GM12878 (cell line): ENCODE measurements at regions not wholly inside any gene's neighbourhood (a gene's known extent, or its start where the extent isn't known, plus 50 kb on each side); places are given as distances from the start of the nearest gene placed in this dataset.

ENCODE experiments used
- ATAC-seq: fragments of 200-7000 bp; cut with Tn5 transposase; 3 replicates; pipeline ENCODE4 v1.9.1; 2020; ENCODE audit warnings: mild to moderate bottlenecking, moderate library complexity
- BruUV-seq: library from RNA; stranded (reverse); fragments of 400-500 nt; replicated peaks from 2 replicates; lab custom pipeline; 2021; lab: Mats Ljungman, UMichigan
- CTCF ChIA-PET: fragments of 300-600 bp; sonication (Branson Sonifier 250); formaldehyde crosslinking; extraction: SDS; loops from one replicate; lab custom pipeline; 2021; ENCODE audit warnings: inconsistent platforms; lab: Yijun Ruan, JAX
- POLR2A ChIA-PET: fragments of 350-600 bp; formaldehyde crosslinking; extraction: SDS; loops from one replicate; lab custom pipeline; 2021; ENCODE audit warnings: inconsistent platforms; lab: Charles Lee
- RAD21 ChIA-PET: fragments of 300-600 bp; sonication (Branson Sonifier 250); formaldehyde crosslinking; loops from one replicate; lab custom pipeline; 2023; ENCODE audit warnings: antibody characterized with exemption; ENCODE audit not compliant: unreplicated experiment; lab: Charles Lee
- SMC1A ChIA-PET: fragments of 300-600 bp; sonication (Branson Sonifier 250); formaldehyde crosslinking; loops from one replicate; lab custom pipeline; 2023; ENCODE audit not compliant: unreplicated experiment, uncharacterized antibody; lab: Charles Lee
- DNase-seq: peaks from one replicate; pipeline ENCODE4 v3.0.0-alpha.2; 2011; ENCODE audit warnings: low read depth, low spot score
- FAIRE-seq: peaks from 3 replicates; lab custom pipeline; 2011; peaks lifted over from hg19 to GRCh38; lab: Jason Lieb, UNC
- H2AFZ ChIP-seq: 2 replicates; pipeline ENCODE4 v1.6.0; 2011; ENCODE audit warnings: low read depth, low read length, control low read depth; ENCODE audit not compliant: control insufficient read depth
- H3K27ac ChIP-seq: 2 replicates; pipeline ENCODE4 v1.5.1; 2011; ENCODE audit warnings: control low read depth; ENCODE audit not compliant: control insufficient read depth, insufficient read depth
- H3K27me3 ChIP-seq, 2 experiments: replicated peaks in 1 of 2; 2 replicates each; pipeline versions ENCODE4 v1.6.0 to v1.6.1; 2011; ENCODE audit warnings: low read length in 1 of 2; ENCODE audit not compliant: control insufficient read depth in 2 of 2, insufficient read depth in 2 of 2
- H3K36me3 ChIP-seq, 2 experiments: 2 replicates each; pipeline ENCODE4 v1.5.1; 2011; ENCODE audit warnings: low read length in 1 of 2; ENCODE audit not compliant: control insufficient read depth in 2 of 2, insufficient read depth in 2 of 2
- H3K4me1 ChIP-seq: 2 replicates; pipeline ENCODE4 v1.6.1; 2011; ENCODE audit warnings: mild to moderate bottlenecking, low read length, moderate library complexity, mixed read lengths; ENCODE audit not compliant: control insufficient read depth, insufficient read depth
- H3K4me2 ChIP-seq: 2 replicates; pipeline ENCODE4 v1.6.0; 2011; ENCODE audit warnings: control low read depth; ENCODE audit not compliant: control insufficient read depth, insufficient read depth
- H3K4me3 ChIP-seq: fragments of 200-600 bp; sonication (generic); 2 replicates; pipeline ENCODE4 v1.5.1; 2016
- H3K79me2 ChIP-seq: 2 replicates; pipeline ENCODE4 v1.6.0; 2011; ENCODE audit warnings: low read length; ENCODE audit not compliant: control insufficient read depth, insufficient read depth
- H3K9ac ChIP-seq: 2 replicates; pipeline ENCODE4 v1.8.0; 2011; ENCODE audit warnings: low read length, control low read depth, mixed read lengths; ENCODE audit not compliant: control insufficient read depth, insufficient read depth
- H3K9me3 ChIP-seq: replicated peaks from 3 replicates; pipeline ENCODE4 v1.5.1; 2011; ENCODE audit warnings: mild to moderate bottlenecking, low read length; ENCODE audit not compliant: control insufficient read depth, insufficient read depth
- H4K20me1 ChIP-seq: 2 replicates; pipeline ENCODE4 v1.6.0; 2011; ENCODE audit not compliant: control insufficient read depth, insufficient read depth
- FOXM1 ChIP-seq: IDR thresholded peaks from 2 replicates; pipeline ENCODE4 v1.6.1; 2012; ENCODE audit warnings: low read depth, mild to moderate bottlenecking, inconsistent platforms, low read length, moderate library complexity
- JUNB ChIP-seq: IDR thresholded peaks from 2 replicates; pipeline ENCODE4 v1.6.1; 2016; ENCODE audit warnings: antibody characterized with exemption, mild to moderate bottlenecking
- ZNF687 ChIP-seq: fragments of 450-650 bp; IDR thresholded peaks from 2 replicates; pipeline ENCODE4 v1.6.1; 2017; ENCODE audit warnings: mild to moderate bottlenecking, moderate library complexity
- WGBS: methylation state at CpG from one replicate; pipeline ENCODE4 v1.1.6; 2016; ENCODE audit warnings: low lambda C conversion rate; ENCODE audit not compliant: insufficient replicate concordance, insufficient coverage; ENCODE audit errors: missing lambda C conversion rate; 5-methylcytosine and 5-hydroxymethylcytosine counted together
- in situ Hi-C: fragments of 300-500 bp; cut with MboI; formaldehyde crosslinking; loops from 9 replicates; pipeline ENCODE4 v1.14.3; 2018; ENCODE audit warnings: mixed read lengths
- intact Hi-C: fragments of 100-400 bp; cut with micrococcal nuclease; formaldehyde crosslinking; loops from one replicate; pipeline ENCODE4 v1.14.2; 2022; ENCODE audit not compliant: unreplicated experiment

GRCh38 chr2:220887271-220887870 is 684.7 kb downstream of the EPHA4 start:
- Histone ChIP-seq H3K9ac (no peak overlapping the region), H3K4me1 (no peaks in the 10 kb centered on the region), H3K9me3 (no peaks in the 10 kb centered on the region), H3K36me3 (no peaks in the 10 kb centered on the region), H3K27ac (no peak overlapping the region), H3K79me2 (no peaks in the 10 kb centered on the region), H2AFZ (no peak overlapping the region), H3K4me3 (no peak overlapping the region), H4K20me1 (no peaks in the 10 kb centered on the region), H3K27me3 (no peaks in the 10 kb centered on the region), H3K4me2 (no peak overlapping the region)
- no peak for TF ChIP-seq FOXM1
- no peak for TF ChIP-seq JUNB
- no peak for TF ChIP-seq ZNF687
- ChIA-PET POLR2A (no interaction called here), CTCF (interaction anchor here (1.3 kb wide), 1 partner anchor 30 kb away, joined by 3 read pairs; no protein-coding TSS in a partner anchor), RAD21 (no interaction called here), SMC1A (no interaction called here)
- ATAC-seq (no peak), DNase-seq (no peak), FAIRE-seq (no peak)
- 26% methylated on average over 6 of the region's 6 CpGs for WGBS
- intact Hi-C loops (loop anchor here (10.0 kb wide), 1 partner anchor 687 kb away; the partner anchor contains the start of gene EPHA4), in situ Hi-C loops (no loop called here)
- BruUV-seq = no TSS peak
